HL-60 (cell line): ENCODE measurements at regions not wholly inside any gene's neighbourhood (a gene's known extent, or its start where the extent isn't known, plus 50 kb on each side); places are given as distances from the start of the nearest gene placed in this dataset.

ENCODE experiments used
- POLR2AphosphoS5 ChIP-seq: IDR thresholded peaks from 2 replicates; pipeline ENCODE4 v1.6.1; 2012; ENCODE audit warnings: low read depth
- TF ChIP-seq, protein P1 (sequence below): IDR thresholded peaks from one replicate; pipeline ENCODE4 v1.5.1; 2011; ENCODE audit warnings: low read length, control low read depth, inconsistent platforms; ENCODE audit not compliant: insufficient read depth

DNA sequence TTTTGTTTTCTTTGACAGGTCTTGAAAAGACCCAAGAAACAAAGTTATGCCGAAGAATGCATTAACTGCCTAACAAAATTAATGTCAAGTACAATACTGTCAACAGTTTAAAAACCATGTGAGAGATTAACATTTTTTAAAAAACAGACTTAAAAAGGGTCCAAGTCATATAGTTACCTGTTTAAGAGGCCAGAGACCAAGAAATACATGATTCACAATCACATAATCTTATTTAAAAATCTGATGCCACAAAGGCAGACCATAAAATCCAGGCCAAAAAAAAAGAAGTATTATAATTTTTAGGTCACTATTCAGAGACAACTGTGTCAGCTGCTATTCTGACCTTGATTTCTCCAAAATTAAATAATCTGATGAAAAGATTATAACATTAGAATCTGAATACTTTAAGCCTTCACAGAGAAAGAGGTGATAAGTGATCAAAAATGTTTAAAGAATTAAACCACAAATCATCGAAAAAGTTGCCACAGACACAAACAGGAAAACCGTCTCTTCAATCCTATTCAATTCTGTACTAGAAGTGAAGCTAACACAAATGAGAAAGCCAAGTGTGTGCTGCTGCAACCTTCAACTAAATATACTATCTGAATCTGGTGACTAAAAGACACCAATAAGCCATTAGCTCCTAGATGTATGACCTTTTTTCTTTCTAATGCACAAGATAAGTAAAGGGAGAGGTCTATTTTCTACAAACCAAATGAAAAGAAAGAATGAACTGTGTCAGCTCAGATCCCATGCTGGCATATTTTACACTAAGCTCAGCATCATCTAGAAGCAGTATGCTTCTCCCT is 286.0 kb downstream of the ZEB2 start:
- TF ChIP-seq, protein P1, sequence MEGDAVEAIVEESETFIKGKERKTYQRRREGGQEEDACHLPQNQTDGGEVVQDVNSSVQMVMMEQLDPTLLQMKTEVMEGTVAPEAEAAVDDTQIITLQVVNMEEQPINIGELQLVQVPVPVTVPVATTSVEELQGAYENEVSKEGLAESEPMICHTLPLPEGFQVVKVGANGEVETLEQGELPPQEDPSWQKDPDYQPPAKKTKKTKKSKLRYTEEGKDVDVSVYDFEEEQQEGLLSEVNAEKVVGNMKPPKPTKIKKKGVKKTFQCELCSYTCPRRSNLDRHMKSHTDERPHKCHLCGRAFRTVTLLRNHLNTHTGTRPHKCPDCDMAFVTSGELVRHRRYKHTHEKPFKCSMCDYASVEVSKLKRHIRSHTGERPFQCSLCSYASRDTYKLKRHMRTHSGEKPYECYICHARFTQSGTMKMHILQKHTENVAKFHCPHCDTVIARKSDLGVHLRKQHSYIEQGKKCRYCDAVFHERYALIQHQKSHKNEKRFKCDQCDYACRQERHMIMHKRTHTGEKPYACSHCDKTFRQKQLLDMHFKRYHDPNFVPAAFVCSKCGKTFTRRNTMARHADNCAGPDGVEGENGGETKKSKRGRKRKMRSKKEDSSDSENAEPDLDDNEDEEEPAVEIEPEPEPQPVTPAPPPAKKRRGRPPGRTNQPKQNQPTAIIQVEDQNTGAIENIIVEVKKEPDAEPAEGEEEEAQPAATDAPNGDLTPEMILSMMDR = no peak
- no peak for TF ChIP-seq POLR2AphosphoS5
